ENCODE measurements at regions not wholly inside any gene's neighbourhood (a gene's known extent, or its start where the extent isn't known, plus 50 kb on each side); places are given as distances from the start of the nearest gene placed in this dataset.

DNA sequence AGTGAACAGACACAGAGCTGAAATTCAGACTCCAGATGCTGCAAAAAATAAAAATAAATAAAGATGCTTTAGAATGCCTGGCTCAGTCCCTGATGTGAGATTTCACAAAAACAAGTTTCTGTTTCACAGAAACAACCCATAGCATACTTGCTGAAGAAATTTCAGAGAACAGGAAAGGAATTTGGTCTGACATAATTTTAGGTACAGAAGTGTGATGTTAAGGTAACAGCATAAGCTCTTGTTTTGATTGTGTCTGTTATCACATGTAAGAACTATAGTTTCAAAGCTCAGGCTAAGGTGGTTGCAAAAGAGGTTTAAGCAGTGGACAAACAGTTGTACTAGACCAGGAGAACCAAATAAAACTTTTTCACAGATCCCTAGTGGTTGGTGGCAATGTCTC lies 152.1 kb downstream of the PTGER3 start:
- no peak for DNase-seq

DNA sequence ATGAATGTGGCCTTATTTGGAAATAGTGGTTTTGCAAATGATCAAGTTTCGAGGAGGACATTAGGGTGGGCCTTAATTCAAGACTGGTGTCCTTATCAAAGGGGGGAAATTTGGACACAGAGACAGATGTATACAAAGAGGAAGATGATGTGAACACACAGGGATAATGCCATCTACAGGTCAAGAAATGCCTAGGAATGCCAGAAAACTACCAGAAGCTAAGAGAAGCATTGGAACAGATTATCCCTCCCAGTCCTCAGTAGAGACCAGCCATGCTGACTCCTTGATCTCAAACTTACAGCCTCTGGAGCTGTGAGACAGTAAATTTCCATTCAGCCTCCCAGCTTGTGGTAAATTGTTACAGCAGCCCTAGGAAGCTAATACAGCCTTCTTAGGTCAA lies 151.4 kb downstream of the PTGER3 start:
- no peak for DNase-seq

DNA sequence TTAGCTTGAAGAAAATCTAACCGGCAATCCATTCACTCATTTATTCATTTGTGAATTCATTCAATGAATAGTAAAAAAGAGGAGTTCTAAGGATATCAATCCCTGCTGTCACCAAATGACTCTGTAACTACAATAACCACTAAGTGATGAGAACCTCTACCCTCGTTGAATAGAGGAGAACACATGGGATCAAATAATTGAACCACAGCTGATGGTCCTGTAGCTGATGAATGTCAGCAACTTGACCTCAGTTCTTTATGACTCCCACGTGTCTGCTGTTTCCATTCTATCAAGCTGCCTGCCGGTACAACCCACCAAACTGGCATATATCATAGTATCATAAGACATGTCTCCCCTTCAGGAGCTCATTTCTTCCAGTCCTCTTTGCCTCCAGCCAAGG lies 150.3 kb downstream of the PTGER3 start:
- DNase-seq, result no peak

DNA sequence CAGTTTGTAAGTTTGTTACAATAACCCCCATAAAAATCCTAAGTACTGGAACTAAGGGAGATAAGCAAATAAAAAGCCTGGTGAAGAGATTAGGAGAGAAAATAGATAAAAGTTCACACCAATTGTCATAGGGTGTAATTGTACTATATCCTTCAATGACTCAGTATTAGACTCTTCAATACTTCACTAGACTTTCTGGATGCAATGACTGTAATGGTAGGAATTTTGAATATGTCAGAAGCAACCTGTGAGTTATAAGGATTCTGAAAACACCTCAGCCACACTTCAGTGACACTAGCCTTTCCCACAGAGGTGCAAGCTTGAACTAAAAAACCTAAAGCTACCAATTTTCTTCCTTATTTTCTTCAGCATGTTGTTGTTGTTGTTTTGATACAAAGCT lies 147.9 kb downstream of the PTGER3 start:
- no peak for DNase-seq

DNA sequence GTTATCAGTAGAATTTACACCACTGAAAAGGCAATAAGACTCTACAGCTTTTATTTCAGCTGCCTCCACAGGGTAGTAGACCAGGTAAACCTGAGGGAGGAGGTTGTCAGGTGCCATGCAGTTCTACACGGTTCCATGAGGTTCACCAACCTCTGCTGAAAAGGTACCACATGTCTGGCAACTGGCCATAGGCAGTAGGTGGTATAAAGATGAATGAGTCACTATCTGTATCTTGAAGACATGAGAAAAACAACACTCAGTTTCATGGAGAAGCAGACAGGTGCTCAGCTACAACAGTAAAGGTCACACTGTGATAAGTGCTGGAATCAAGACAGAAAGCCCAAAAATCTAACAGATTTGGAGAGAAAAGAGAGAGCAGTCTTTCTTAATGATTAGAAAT lies 145.4 kb downstream of the PTGER3 start:
- DNase-seq, result no peak

DNA sequence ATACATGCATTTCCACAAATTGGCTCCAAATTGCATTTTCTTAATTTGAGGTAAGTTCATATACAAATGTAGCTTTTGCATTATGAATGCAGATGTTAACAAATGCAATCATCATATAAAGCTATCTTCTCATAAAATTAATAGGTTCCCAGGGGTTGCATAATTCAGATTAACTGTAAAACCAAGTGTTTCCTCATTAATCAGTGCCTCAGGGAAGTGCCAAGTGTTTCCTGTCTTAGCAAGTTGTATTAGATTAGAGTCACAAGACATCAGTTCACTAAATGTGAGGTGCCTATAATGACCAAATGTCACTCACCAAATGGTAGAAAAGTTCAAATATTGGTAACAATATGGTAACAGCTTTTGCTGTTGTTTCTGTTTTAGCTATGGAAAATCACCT lies 140.8 kb downstream of the PTGER3 start:
- DNase-seq, result no peak

DNA sequence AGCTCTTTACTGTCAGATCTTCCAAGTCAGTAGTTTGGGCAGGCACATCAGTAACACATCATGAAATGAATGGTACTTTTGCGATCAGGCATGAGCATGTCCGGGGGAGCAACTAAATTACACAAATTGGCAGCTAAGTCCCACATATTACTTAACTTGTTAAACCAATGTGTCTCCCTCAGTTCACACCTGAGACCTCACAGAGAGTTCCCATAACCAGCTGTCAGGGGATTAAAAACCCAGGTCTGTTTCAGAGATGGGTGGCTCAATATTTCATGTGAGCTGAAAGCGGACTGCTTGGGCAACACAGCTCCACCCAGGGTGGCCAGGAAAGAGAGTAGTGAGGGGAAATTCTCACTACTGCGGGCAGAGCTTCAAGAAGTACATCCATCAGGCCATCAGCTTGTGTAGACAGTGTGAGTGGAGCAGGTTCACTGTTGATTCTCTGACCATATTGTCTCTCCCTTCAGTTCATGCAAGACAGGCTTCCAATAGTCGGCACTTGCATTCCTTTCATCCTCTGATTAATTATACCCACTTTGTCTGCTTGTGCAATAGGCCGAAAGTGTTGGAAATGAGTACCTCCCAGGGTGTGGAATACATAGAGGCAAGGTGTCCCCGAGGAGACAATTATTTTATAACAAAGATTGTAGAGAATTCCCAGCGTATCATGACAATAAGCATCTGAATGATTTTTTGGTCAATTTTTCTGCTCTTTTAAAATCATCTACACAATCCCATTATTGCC lies 139.9 kb downstream of the PTGER3 start:
- no peak for DNase-seq

DNA sequence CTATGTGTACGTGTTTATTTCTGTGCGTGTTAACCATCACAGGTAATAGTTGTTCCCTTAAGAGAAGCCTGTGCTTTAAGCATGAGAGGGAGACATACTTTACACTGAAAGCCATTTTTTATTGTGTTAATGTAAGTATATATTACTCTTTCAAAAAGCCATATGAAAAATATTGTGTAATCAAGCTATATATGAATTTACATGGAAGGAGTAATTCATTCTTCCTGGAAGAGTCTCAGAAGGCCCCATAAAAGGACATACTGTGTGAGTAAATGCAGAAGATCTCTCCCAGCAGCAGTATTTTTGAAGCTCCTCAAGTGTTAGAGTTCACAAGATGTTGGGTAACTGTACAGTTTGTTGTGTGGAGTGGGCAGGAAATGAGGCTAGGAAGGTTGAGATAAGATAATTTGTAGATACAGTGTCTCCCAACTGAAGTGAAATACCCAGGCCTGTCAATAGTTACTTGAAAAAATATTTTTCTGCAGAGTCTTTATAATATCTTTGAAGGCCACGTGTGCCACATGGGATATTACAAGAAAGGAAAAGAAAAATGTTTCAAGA lies 138.3 kb downstream of the PTGER3 start:
- no peak for DNase-seq

DNA sequence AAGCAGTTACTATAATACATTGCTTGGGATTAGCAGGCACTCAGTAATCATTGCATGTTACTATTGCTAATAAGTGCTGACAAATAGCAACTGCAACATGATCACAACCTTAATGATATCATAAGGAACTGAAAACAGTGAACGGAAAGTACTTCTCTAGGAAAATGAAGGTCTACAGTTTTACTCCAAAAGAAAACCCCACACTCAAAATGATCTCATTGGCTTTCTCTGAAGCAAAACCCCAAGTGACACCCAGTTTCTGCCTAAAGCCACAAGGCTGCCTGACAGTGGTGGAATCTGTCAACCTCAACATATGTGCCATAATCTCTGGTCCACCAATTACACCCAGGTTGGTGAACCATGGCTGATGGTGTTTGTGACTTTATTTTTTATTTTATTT lies 137.6 kb downstream of the PTGER3 start:
- no peak for DNase-seq

DNA sequence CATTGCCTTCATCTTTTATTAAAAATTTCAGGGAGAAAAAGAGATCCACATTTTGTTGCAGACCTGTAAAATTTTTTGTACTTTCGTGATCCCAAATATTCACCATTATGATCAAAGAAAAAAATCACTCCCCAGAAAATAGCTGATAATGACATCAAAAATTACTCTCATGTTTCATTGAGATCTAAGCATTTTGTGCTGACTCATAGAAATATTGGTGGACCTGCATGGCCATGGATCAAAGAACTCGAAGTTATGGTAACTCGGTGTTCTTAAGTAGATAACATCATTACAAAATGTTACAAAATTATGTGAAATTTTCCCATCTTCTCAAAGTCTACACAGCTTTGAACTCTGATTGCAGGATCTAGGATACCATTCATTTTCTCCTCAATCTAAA lies 135.8 kb downstream of the PTGER3 start:
- no peak for DNase-seq

DNA sequence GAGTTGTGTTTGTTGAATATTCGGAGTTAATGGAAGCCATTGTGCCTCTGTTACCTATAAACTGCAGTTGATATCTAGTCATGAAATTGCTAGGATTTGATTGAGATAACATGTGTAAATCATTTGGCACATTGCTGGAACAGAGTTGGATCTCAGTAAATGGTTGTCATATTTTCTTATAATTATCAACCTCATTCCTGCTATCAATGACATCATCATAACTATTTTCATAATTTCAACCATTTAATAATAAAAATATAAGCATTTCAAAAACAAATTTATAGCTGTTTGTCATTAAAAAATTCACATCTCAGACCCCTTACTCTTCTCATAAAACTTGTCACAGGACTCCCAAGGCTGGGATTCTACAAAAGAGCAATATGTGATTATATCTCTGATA lies 133.4 kb downstream of the PTGER3 start:
- DNase-seq, result no peak

DNA sequence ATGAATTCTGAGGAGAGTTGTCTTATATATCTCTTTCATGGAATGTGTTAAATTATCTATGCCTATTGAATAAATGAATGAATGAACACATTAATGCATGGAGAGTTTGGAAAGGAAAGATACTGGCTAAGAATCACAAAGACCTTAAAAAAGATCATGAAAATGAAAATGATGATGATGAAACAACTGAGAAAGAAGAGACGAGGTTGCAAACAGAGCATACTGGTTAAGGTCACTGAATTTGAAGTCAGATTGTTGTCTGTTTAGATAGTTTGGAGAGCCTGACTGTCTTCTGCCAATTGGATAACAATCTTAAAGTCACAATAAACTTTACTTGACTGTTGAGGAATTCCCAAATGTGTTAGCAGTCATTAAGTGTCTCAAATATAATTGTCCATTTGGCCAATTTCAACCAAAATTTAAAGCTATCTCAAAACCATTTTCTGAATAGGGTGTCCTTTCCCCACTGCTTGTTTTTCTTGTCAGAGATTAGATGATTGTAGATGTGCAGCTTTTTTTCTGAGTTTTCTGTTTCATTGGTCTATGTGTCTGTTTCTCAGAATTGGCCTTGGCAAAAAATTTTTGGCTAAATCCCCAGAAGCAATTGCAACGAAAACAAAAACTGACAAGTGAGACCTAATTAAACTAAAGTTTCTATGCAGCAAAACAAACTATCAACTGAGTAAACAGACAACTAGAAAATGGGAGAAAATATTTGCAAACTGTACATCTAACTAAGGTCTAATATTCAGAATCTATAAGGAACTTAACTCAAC lies 132.2 kb downstream of the PTGER3 start:
- no peak for DNase-seq

DNA sequence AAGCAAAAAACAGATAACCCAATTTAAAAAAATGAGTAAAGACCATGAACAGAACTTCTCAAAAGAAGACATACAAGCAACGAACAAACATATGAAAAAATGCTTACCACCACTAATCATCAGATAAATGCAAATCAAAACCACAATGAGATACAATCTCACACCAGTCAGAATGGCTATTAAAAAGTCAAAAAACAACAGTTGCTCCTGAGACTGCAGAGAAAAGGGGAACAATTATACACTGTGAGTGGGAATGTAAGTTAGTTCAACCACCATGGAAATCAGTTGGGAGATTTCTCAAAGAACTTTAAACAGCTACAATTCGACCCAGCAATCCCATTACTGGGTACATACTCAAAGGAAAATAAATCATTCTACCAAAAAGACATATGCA lies 131.6 kb downstream of the PTGER3 start:
- DNase-seq, result no peak

DNA sequence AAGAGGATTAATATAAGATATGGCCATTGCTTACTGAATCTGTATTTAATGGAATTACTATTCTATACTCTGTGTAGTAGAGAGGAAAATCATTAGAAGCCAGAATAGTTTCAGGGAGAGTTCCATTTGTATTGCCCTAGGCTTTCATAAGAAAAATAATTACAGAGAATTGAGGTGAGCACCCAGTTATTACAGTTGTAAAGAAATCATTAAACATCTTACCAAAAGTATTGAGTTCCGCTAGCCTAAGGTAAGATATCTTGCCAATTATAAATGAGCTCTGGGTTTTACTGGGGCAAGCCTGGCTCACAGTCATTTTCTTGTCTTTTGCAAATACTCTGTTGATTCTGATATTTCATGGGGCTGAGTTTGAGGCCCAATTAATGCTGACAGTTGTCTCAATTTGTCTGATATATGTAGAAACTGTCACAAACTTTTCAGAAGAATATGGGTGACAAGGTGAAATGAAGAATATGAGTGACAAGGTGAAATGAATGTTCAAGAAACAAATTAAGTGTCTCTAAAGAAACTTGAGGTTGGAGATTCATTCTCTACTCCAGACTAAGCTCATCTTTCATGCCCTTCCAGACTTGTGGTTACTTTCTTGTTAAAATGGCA lies 127.8 kb downstream of the PTGER3 start:
- DNase-seq, result no peak
